NT2/D1 (cell line): ENCODE measurements at regions not wholly inside any gene's neighbourhood (a gene's known extent, or its start where the extent isn't known, plus 50 kb on each side); places are given as distances from the start of the nearest gene placed in this dataset.

Source experiments
- SUZ12 ChIP-seq: IDR thresholded peaks from 2 replicates; pipeline ENCODE4 v1.6.1; 2011; ENCODE audit not compliant: insufficient read length, insufficient read depth; ENCODE audit errors: extremely low read depth
- ZNF274 ChIP-seq: IDR thresholded peaks from 2 replicates; pipeline ENCODE4 v1.6.1; 2011; ENCODE audit warnings: mild to moderate bottlenecking, low read depth, low read length

- no peak for TF ChIP-seq ZNF274
- no peak for TF ChIP-seq SUZ12
Measured at GRCh38 chr5:27412384-27412783, 374.0 kb upstream of the CDH9 start.
